ENCODE measurements at regions not wholly inside any gene's neighbourhood (a gene's known extent, or its start where the extent isn't known, plus 50 kb on each side); places are given as distances from the start of the nearest gene placed in this dataset.

DNA sequence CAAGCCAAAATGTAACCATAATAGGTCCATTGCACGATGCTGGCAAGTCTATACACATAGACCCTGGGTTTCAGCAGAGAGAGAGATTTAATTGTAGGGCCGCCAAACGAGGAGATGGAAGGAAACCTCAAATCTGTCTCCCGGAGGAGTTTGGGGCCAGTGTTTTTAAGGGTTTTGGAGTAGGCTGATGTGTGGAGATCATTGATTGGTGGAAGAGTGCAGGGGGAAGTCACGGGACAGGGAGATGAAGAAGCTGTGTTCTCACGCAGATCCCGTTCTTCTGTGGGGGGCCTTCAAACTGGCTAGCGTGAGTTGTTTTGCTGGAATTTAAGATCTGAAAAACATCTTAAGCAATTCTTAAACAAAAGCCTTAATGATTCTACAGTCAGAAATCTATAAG lies 84.8 kb downstream of the KATNIP start:
- Histone ChIP-seq H3K4me3 (ENCODE audit: low read depth, low read length) (no peak overlapping the region), H3K27me3 (ENCODE audit: control insufficient read depth, insufficient read depth, low read length) (no peaks in the 10 kb centered on the region), H3K36me3 (ENCODE audit: control insufficient read depth, insufficient read depth, low read length) (peaks cover 2% of the 10 kb centered on the region)
- TF ChIP-seq, protein P1, sequence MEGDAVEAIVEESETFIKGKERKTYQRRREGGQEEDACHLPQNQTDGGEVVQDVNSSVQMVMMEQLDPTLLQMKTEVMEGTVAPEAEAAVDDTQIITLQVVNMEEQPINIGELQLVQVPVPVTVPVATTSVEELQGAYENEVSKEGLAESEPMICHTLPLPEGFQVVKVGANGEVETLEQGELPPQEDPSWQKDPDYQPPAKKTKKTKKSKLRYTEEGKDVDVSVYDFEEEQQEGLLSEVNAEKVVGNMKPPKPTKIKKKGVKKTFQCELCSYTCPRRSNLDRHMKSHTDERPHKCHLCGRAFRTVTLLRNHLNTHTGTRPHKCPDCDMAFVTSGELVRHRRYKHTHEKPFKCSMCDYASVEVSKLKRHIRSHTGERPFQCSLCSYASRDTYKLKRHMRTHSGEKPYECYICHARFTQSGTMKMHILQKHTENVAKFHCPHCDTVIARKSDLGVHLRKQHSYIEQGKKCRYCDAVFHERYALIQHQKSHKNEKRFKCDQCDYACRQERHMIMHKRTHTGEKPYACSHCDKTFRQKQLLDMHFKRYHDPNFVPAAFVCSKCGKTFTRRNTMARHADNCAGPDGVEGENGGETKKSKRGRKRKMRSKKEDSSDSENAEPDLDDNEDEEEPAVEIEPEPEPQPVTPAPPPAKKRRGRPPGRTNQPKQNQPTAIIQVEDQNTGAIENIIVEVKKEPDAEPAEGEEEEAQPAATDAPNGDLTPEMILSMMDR (IDR thresholded peaks at IDR 0.05; ENCODE audit: insufficient read depth, low read length, poor library complexity, severe bottlenecking), result no peak
- no peak for DNase-seq (ENCODE audit: low read depth)

GRCh38 chr16:27636453-27637240 lies 86.7 kb downstream of the KATNIP start:
- Histone ChIP-seq H3K36me3 (ENCODE audit: control insufficient read depth, insufficient read depth, low read length) (peaks cover 2% of the 10 kb centered on the region), H3K4me3 (ENCODE audit: low read depth, low read length) (no peak overlapping the region), H3K27me3 (ENCODE audit: control insufficient read depth, insufficient read depth, low read length) (no peaks in the 10 kb centered on the region)
- TF ChIP-seq, protein P1 (IDR thresholded peaks at IDR 0.05; ENCODE audit: insufficient read depth, low read length, poor library complexity, severe bottlenecking), result no peak
- DNase-seq (ENCODE audit: low read depth), result no peak

- no peak overlapping the region for H3K4me3 ChIP-seq (ENCODE audit: low read depth, low read length)
- H3K27me3 ChIP-seq (ENCODE audit: control insufficient read depth, insufficient read depth, low read length), result no peaks in the 10 kb centered on the region
- TF ChIP-seq, protein P1 (IDR thresholded peaks at IDR 0.05; ENCODE audit: insufficient read depth, low read length, poor library complexity, severe bottlenecking), result no peak
- DNase-seq (ENCODE audit: low read depth), result no peak
- no peaks in the 10 kb centered on the region for H3K36me3 ChIP-seq (ENCODE audit: control insufficient read depth, insufficient read depth, low read length)
Measured at GRCh38 chr16:27638833-27639560, 89.1 kb downstream of the KATNIP start.

DNA sequence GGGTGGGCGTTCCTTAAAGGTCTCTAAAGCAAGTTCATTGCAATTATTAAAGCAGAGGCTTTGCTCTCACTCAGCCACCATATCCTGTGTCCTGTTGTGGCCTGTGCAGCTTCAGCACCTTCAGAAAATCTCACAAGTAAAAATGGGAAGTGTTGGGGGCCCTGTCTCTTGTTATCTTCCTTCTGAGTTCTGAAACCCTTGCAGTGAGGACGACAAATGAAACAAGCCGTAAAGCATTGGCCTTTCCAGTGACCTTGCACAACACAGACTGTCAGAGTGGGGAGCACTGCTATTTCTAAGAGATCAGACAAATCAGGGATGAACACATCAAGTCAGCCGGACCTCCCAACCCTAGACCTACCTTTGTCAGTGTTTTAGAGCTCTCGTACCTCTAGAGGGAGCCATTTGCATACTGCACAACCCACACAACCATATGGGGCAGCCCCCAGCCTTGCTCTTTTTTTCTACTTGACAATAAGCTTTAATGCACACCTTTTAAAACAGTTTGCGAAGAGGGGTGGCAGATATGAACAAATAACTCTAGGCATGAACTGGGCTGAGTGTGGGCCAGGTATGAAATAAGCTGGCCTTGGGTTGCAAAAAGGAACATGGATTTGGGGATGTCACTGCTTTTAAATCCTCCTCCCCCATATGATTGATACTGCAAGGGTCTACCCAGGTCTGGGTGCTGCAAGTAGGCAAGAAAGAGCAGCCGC lies 89.8 kb downstream of the KATNIP start:
- Histone ChIP-seq H3K36me3 (ENCODE audit: control insufficient read depth, insufficient read depth, low read length) (peaks cover 1% of the 10 kb centered on the region), H3K27me3 (ENCODE audit: control insufficient read depth, insufficient read depth, low read length) (no peaks in the 10 kb centered on the region), H3K4me3 (ENCODE audit: low read depth, low read length) (no peak overlapping the region)
- DNase-seq (ENCODE audit: low read depth), result no peak
- TF ChIP-seq, protein P1 (IDR thresholded peaks at IDR 0.05; ENCODE audit: insufficient read depth, low read length, poor library complexity, severe bottlenecking), result peak; percentile 85

- Histone ChIP-seq H3K36me3 (ENCODE audit: control insufficient read depth, insufficient read depth, low read length) (peaks cover 1% of the 10 kb centered on the region), H3K27me3 (ENCODE audit: control insufficient read depth, insufficient read depth, low read length) (no peaks in the 10 kb centered on the region), H3K4me3 (ENCODE audit: low read depth, low read length) (no peak overlapping the region)
- TF ChIP-seq, protein P1 (IDR thresholded peaks at IDR 0.05; ENCODE audit: insufficient read depth, low read length, poor library complexity, severe bottlenecking), result no peak
- no peak for DNase-seq (ENCODE audit: low read depth)
Measured at GRCh38 chr16:27640277-27640600, 90.3 kb downstream of the KATNIP start.

Measured in kidney epithelial cell (primary cell).